H9 (cell line): ENCODE measurements at regions not wholly inside any gene's neighbourhood (a gene's known extent, or its start where the extent isn't known, plus 50 kb on each side); places are given as distances from the start of the nearest gene placed in this dataset.

Experiments
- DNase-seq: peaks from one replicate; pipeline ENCODE4 v3.0.0-alpha.2; 2017
- H2AFZ ChIP-seq: one replicate; pipeline ENCODE4 v1.6.1; 2013; ENCODE audit warnings: mild to moderate bottlenecking, low read length, control low read depth, moderate library complexity
- H2AK5ac ChIP-seq: 2 replicates; pipeline ENCODE4 v1.6.1; 2013; ENCODE audit warnings: low read length, control low read depth, mixed read lengths; ENCODE audit not compliant: insufficient read length
- H2BK120ac ChIP-seq: one replicate; pipeline ENCODE4 v1.6.1; 2013; ENCODE audit warnings: low read depth, mild to moderate bottlenecking, low read length, control low read depth, inconsistent platforms; ENCODE audit not compliant: poor library complexity, severe bottlenecking
- H2BK12ac ChIP-seq: 2 replicates; pipeline ENCODE4 v1.6.1; 2013; ENCODE audit warnings: low read length, control low read depth, mixed read lengths, low read depth; ENCODE audit not compliant: insufficient read length
- H2BK15ac ChIP-seq: 2 replicates; pipeline ENCODE4 v1.6.1; 2013; ENCODE audit warnings: low read depth, low read length, control low read depth
- H2BK20ac ChIP-seq: one replicate; pipeline ENCODE4 v1.6.1; 2013; ENCODE audit warnings: low read depth, mild to moderate bottlenecking, low read length, control low read depth, inconsistent platforms; ENCODE audit not compliant: poor library complexity, severe bottlenecking
- H2BK5ac ChIP-seq: 2 replicates; pipeline ENCODE4 v1.6.1; 2013; ENCODE audit warnings: low read length, control low read depth, mixed read lengths; ENCODE audit not compliant: insufficient read length
- H3K14ac ChIP-seq: 2 replicates; pipeline ENCODE4 v1.6.1; 2013; ENCODE audit warnings: low read length, control low read depth; ENCODE audit not compliant: insufficient read depth
- H3K18ac ChIP-seq: 2 replicates; pipeline ENCODE4 v1.6.1; 2013; ENCODE audit warnings: low read depth, mild to moderate bottlenecking, mixed read lengths, low read length, control low read depth; ENCODE audit not compliant: insufficient read length
- H3K23ac ChIP-seq: 2 replicates; pipeline ENCODE4 v1.6.1; 2013; ENCODE audit warnings: low read length, control low read depth, mixed read lengths, low read depth; ENCODE audit not compliant: insufficient read length
- H3K23me2 ChIP-seq: 2 replicates; pipeline ENCODE4 v1.6.1; 2013; ENCODE audit warnings: low read depth, mild to moderate bottlenecking, mixed read lengths, low read length, control low read depth; ENCODE audit not compliant: insufficient read length, poor library complexity, severe bottlenecking
- H3K27ac ChIP-seq: 2 replicates; pipeline ENCODE4 v1.5.1; 2013; ENCODE audit warnings: low read length, control low read depth, mixed read lengths, low read depth; ENCODE audit not compliant: insufficient read length
- H3K27me3 ChIP-seq: 2 replicates; pipeline ENCODE4 v1.6.1; 2013; ENCODE audit warnings: low read length, control low read depth, inconsistent platforms; ENCODE audit not compliant: insufficient read depth
- H3K4ac ChIP-seq: 2 replicates; pipeline ENCODE4 v1.6.1; 2013; ENCODE audit warnings: low read depth, mild to moderate bottlenecking, control low read depth, inconsistent platforms, low read length, moderate library complexity
- H3K4me1 ChIP-seq: 2 replicates; pipeline ENCODE4 v1.6.1; 2013; ENCODE audit warnings: low read length, control low read depth, inconsistent platforms; ENCODE audit not compliant: insufficient read depth
- H3K4me2 ChIP-seq: 2 replicates; pipeline ENCODE4 v1.6.1; 2013; ENCODE audit warnings: low read length, control low read depth, mixed read lengths; ENCODE audit not compliant: insufficient read length, insufficient read depth
- H3K56ac ChIP-seq: 2 replicates; pipeline ENCODE4 v1.6.1; 2013; ENCODE audit warnings: low read depth, mild to moderate bottlenecking, mixed read lengths, low read length, control low read depth; ENCODE audit not compliant: insufficient read length
- H3K79me1 ChIP-seq: 2 replicates; pipeline ENCODE4 v1.6.1; 2013; ENCODE audit warnings: low read depth, mild to moderate bottlenecking, moderate library complexity, low read length, control low read depth, inconsistent platforms; ENCODE audit not compliant: insufficient read depth, poor library complexity, severe bottlenecking
- H3K79me2 ChIP-seq: 2 replicates; pipeline ENCODE4 v1.6.1; 2013; ENCODE audit warnings: low read length, control low read depth, inconsistent platforms; ENCODE audit not compliant: insufficient read depth
- H3K9ac ChIP-seq: 2 replicates; pipeline ENCODE4 v1.6.1; 2013; ENCODE audit warnings: low read length, control low read depth, mixed read lengths; ENCODE audit not compliant: insufficient read length; ENCODE audit errors: extremely low read depth
- H3K9me3 ChIP-seq: one replicate; pipeline ENCODE4 v1.6.1; 2013; ENCODE audit warnings: low read depth, low read length, inconsistent platforms; ENCODE audit not compliant: control insufficient read depth
- H3T11ph ChIP-seq: one replicate; pipeline ENCODE4 v1.6.1; 2013; ENCODE audit warnings: mild to moderate bottlenecking, low read length, control low read depth, inconsistent platforms
- H4K20me1 ChIP-seq: one replicate; pipeline ENCODE4 v1.6.1; 2013; ENCODE audit not compliant: control insufficient read depth, insufficient read length, insufficient read depth
- H4K5ac ChIP-seq: 2 replicates; pipeline ENCODE4 v1.6.1; 2013; ENCODE audit warnings: low read depth, mild to moderate bottlenecking, mixed read lengths, low read length, control low read depth; ENCODE audit not compliant: insufficient read length
- H4K8ac ChIP-seq: replicated peaks from 2 replicates; pipeline ENCODE4 v1.6.1; 2013; ENCODE audit warnings: low read length, control low read depth, mixed read lengths, low read depth; ENCODE audit not compliant: insufficient read length
- H4K91ac ChIP-seq: 2 replicates; pipeline ENCODE4 v1.6.1; 2013; ENCODE audit warnings: low read depth, mild to moderate bottlenecking, moderate library complexity, mixed read lengths, low read length, control low read depth; ENCODE audit not compliant: insufficient read length
- H3K27ac Mint-ChIP-seq, 3 experiments: 2 replicates in 2 of 3; 3 replicates in 1 of 3; pipeline ENCODE4 v1.8.0; 2020 to 2021; ENCODE audit warnings: mixed read lengths in 3 of 3, mild to moderate bottlenecking in 1 of 3, moderate library complexity in 1 of 3
- H3K27me3 Mint-ChIP-seq: 2 replicates; pipeline ENCODE4 v1.8.0; 2021; ENCODE audit warnings: low read depth, mild to moderate bottlenecking, moderate library complexity, mixed read lengths
- H3K36me3 Mint-ChIP-seq, 3 experiments: 2 replicates in 2 of 3; 3 replicates in 1 of 3; pipeline ENCODE4 v1.8.0; 2020 to 2021; ENCODE audit warnings: low read depth in 3 of 3, mixed read lengths in 3 of 3; ENCODE audit not compliant: insufficient read depth in 1 of 3
- H3K4me1 Mint-ChIP-seq, 2 experiments: 2 replicates each; pipeline ENCODE4 v1.8.0; 2020; ENCODE audit warnings: mixed read lengths in 2 of 2
- H3K4me3 Mint-ChIP-seq, 2 experiments: 2 replicates in 1 of 2; 3 replicates in 1 of 2; pipeline ENCODE4 v1.8.0; 2020 to 2021; ENCODE audit warnings: mild to moderate bottlenecking in 2 of 2, mixed read lengths in 2 of 2, moderate library complexity in 1 of 2
- H3K9me3 Mint-ChIP-seq, 2 experiments: 2 replicates in 1 of 2; 3 replicates in 1 of 2; pipeline ENCODE4 v1.8.0; 2020; ENCODE audit warnings: mild to moderate bottlenecking in 2 of 2, mixed read lengths in 2 of 2, moderate library complexity in 1 of 2
- CTCF ChIP-seq: fragments of 200-600 bp; sonication (generic); conservative IDR thresholded peaks from 3 replicates; pipeline ENCODE4 v1.8.0; 2021; ENCODE audit warnings: antibody characterized with exemption, mild to moderate bottlenecking
- WGBS: extraction: QIAGEN DNeasy Blood & Tissue Kit; methylation state at CpG from one replicate; pipeline ENCODE4 v1.1.7; 2013; ENCODE audit warnings: missing lambda C conversion rate, low lambda C conversion rate, mixed read lengths; ENCODE audit not compliant: insufficient read length; ENCODE audit errors: extremely low coverage; 5-methylcytosine and 5-hydroxymethylcytosine counted together

DNA sequence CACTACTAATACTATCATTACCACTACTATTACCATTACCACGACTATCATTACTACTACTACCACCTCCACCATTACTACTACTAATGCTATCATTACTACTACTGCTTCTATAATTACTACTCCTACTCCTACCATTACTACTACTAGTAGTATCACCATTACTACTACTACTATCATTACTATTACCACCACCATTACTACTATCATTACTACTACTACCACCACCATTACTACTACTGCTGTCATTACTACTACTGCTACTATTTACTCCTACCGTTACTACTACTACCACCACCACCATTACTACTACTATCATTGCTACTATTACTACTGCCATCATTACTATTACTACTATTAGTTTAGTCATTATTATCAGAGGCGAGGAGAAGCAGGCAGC lies 140.9 kb upstream of the KCNJ15 start:
- H3K27ac Mint-ChIP-seq, result no peak overlapping the region
- Histone ChIP-seq H3K79me2 (no peaks in the 10 kb centered on the region), H2AFZ (no peak overlapping the region), H3K79me1 (no peaks in the 10 kb centered on the region), H4K20me1 (no peaks in the 10 kb centered on the region), H3K56ac (no peak overlapping the region), H3K9me3 (no peaks in the 10 kb centered on the region), H2BK120ac (no peak overlapping the region), H3K4me1 (no peaks in the 10 kb centered on the region), H4K5ac (no peak overlapping the region), H3K4me2 (no peak overlapping the region), H3K9ac (no peak overlapping the region), H2AK5ac (no peak overlapping the region), H4K8ac (no peak overlapping the region), H2BK20ac (no peak overlapping the region), H2BK12ac (no peak overlapping the region), H4K91ac (no peak overlapping the region), H3T11ph (no peak overlapping the region), H3K23me2 (no peaks in the 10 kb centered on the region), H3K23ac (no peak overlapping the region), H3K14ac (no peak overlapping the region), H3K27ac (no peak overlapping the region), H3K18ac (no peak overlapping the region), H2BK15ac (no peak overlapping the region), H3K27me3 (no peaks in the 10 kb centered on the region), H2BK5ac (no peak overlapping the region), H3K4ac (no peak overlapping the region)
- DNase-seq, result no peak
- TF ChIP-seq CTCF, result no peak
- H3K4me3 Mint-ChIP-seq, result no peak overlapping the region
- no peaks in the 10 kb centered on the region for H3K4me1 Mint-ChIP-seq
- peaks cover 4 to 7% of the 10 kb centered on the region in 2 experiments for H3K9me3 Mint-ChIP-seq
- WGBS, result 100% methylated on average over 1 of the region's 3 CpGs
- H3K27me3 Mint-ChIP-seq, result 0 out of 2 replicates have a peak, but pooled peaks cover 1% of the 10 kb centered on the region
- no peaks in the 10 kb centered on the region for H3K36me3 Mint-ChIP-seq
